Transverse colon (tissue), 4 donors: ENCODE measurements at regions not wholly inside any gene's neighbourhood (a gene's known extent, or its start where the extent isn't known, plus 50 kb on each side); places are given as distances from the start of the nearest gene placed in this dataset.

Experiments used
- DNase-seq: peaks from one replicate; pipeline ENCODE4 v3.0.0-alpha.2; 2019
- H3K27ac ChIP-seq, 4 donors: fragments of 200-600 bp; sonication (generic); 2 replicates each; pipeline ENCODE4 v1.5.1; 2016 to 2018; ENCODE audit warnings: inconsistent platforms in 4 of 4
- H3K27me3 ChIP-seq: fragments of 200-600 bp; sonication (generic); 2 replicates; pipeline ENCODE4 v1.5.1; 2017; ENCODE audit warnings: inconsistent platforms
- H3K36me3 ChIP-seq, 4 donors: fragments of 200-600 bp; sonication (generic); 2 replicates each; pipeline ENCODE4 v1.5.1; 2017 to 2019; ENCODE audit warnings: inconsistent platforms in 4 of 4
- H3K4me1 ChIP-seq, 4 donors: fragments of 200-600 bp; sonication (generic); 2 replicates each; pipeline ENCODE4 v1.5.1; 2017 to 2020; ENCODE audit warnings: inconsistent platforms in 4 of 4
- H3K4me3 ChIP-seq, 4 donors: fragments of 200-600 bp; sonication (generic); 1 replicate in 1 of 4; 2 replicates in 3 of 4; pipeline versions ENCODE4 v1.5.1 to v1.6.1; 2017 to 2019; ENCODE audit warnings: inconsistent platforms in 4 of 4
- H3K9me3 ChIP-seq, 2 donors: fragments of 200-600 bp; sonication (generic); 2 replicates each; pipeline ENCODE4 v1.5.1; 2017 to 2019; ENCODE audit warnings: inconsistent platforms in 2 of 2
- CTCF ChIP-seq, 5 experiments: fragments of 200-600 bp in 3 of 5; fragments of 450-650 bp in 2 of 5; sonication (generic) in 3 of 5; IDR thresholded peaks; 1 replicate in 2 of 5; 2 replicates in 3 of 5; pipeline ENCODE4 v1.5.1; 2016 to 2017; ENCODE audit warnings: antibody characterized with exemption in 5 of 5, inconsistent platforms in 3 of 5, mild to moderate bottlenecking in 2 of 5, moderate library complexity in 1 of 5
- EP300 ChIP-seq: sonication (generic); formaldehyde crosslinking; IDR thresholded peaks from one replicate; pipeline ENCODE4 v1.6.1; 2017; ENCODE audit warnings: antibody characterized with exemption, low read depth
- POLR2A ChIP-seq: fragments of 450-650 bp; IDR thresholded peaks from one replicate; pipeline ENCODE4 v1.6.1; 2016; ENCODE audit warnings: antibody characterized with exemption, mild to moderate bottlenecking, moderate library complexity
- POLR2AphosphoS5 ChIP-seq, 3 donors: sonication (generic); formaldehyde crosslinking; IDR thresholded peaks; one replicate each; pipeline ENCODE4 v1.6.1; 2016; ENCODE audit warnings: antibody characterized with exemption in 3 of 3
- WGBS, 2 donors: methylation state at CpG; one replicate each; pipeline ENCODE4 v1.1.5; 2018; ENCODE audit warnings: low coverage in 1 of 2; 5-methylcytosine and 5-hydroxymethylcytosine counted together
- in situ Hi-C, 4 donors: fragments of 200-750 bp; cut with MboI; loops; one replicate each; pipeline versions ENCODE4 v1.15.0 to v1.15.1; 2017; ENCODE audit warnings: low sequenced_read_pairs in 3 of 4, low pct_ligation_motif_present in 1 of 4, low pct_unique_long_range_greater_than_20kb in 1 of 4
- intact Hi-C: fragments of 100-400 bp; cut with DNase I; formaldehyde crosslinking; loops from one replicate; pipeline ENCODE4 v1.15.1; 2023; ENCODE audit warnings: low total_unique reads

GRCh38 chr4:188282471-188283232 is 143.4 kb downstream of the TRIML1 start:
- DNase-seq = no peak

GRCh38 chr4:188287169-188287894 is 148.1 kb downstream of the TRIML1 start:
- TF ChIP-seq POLR2AphosphoS5 (IDR thresholded peaks at IDR 0.05) (no peak), CTCF (IDR thresholded peaks at IDR 0.05) (no peak), EP300 (no peak), POLR2A (no peak)
- no peaks in the 10 kb centered on the region for H3K4me1 ChIP-seq
- H3K27me3 ChIP-seq = peaks cover 9% of the 10 kb centered on the region
- in situ Hi-C loops (no loop called here), intact Hi-C loops (no loop called here)
- no peak overlapping the region for H3K4me3 ChIP-seq
- H3K36me3 ChIP-seq = no peaks in the 10 kb centered on the region
- WGBS, 2 donors = 86 to 90% methylated on average over 6 to 11 of the region's 11 CpGs
- no peak for DNase-seq
- no peaks in the 10 kb centered on the region for H3K9me3 ChIP-seq
- H3K27ac ChIP-seq = no peak overlapping the region

More at GRCh38 chr4:188282471-188283232, 143.4 kb downstream of the TRIML1 start:
- peak overlapping the region in 1 of 4 donors; percentile 31 for H3K4me3 ChIP-seq
- intact Hi-C loops = no loop called here
- WGBS, 2 donors = 6 to 26% methylated on average over 3 to 49 of the region's 55 CpGs
- no peaks in the 10 kb centered on the region for H3K9me3 ChIP-seq
- H3K36me3 ChIP-seq = no peaks in the 10 kb centered on the region
- H3K27me3 ChIP-seq = peaks cover 16% of the 10 kb centered on the region
- H3K4me1 ChIP-seq = no peaks in the 10 kb centered on the region
- in situ Hi-C loops = no loop called here
- H3K27ac ChIP-seq = no peak overlapping the region
- TF ChIP-seq POLR2A (no peak), POLR2AphosphoS5 (IDR thresholded peaks at IDR 0.05) (no peak), EP300 (no peak), CTCF (IDR thresholded peaks at IDR 0.05) (no peak)

- Histone ChIP-seq H3K4me3 (no peak overlapping the region), H3K4me1 (no peaks in the 10 kb centered on the region), H3K27ac (no peak overlapping the region), H3K9me3 (no peaks in the 10 kb centered on the region), H3K36me3 (no peaks in the 10 kb centered on the region), H3K27me3 (no peaks in the 10 kb centered on the region)
- in situ Hi-C loops (no loop called here), intact Hi-C loops (no loop called here)
- DNase-seq = no peak
- 41 to 51% methylated on average over 4 to 5 of the region's 5 CpGs for WGBS, 2 donors
- TF ChIP-seq POLR2AphosphoS5 (IDR thresholded peaks at IDR 0.05) = no peak
- no peak for TF ChIP-seq EP300
- no peak for TF ChIP-seq CTCF (IDR thresholded peaks at IDR 0.05)
- TF ChIP-seq POLR2A = no peak
Observed at GRCh38 chr4:188289531-188290125, 150.4 kb downstream of the TRIML1 start.

- WGBS, 2 donors = 73 to 86% methylated on average over 1 of the region's 1 CpG
- TF ChIP-seq POLR2AphosphoS5 (IDR thresholded peaks at IDR 0.05) = no peak
- no peak for TF ChIP-seq EP300
- no peak for TF ChIP-seq CTCF (IDR thresholded peaks at IDR 0.05)
- TF ChIP-seq POLR2A = no peak
- in situ Hi-C loops (no loop called here), intact Hi-C loops (loop anchor here (5.0 kb wide), 1 partner anchor 1041 kb away; no protein-coding TSS in a partner anchor)
- no peak overlapping the region for H3K27ac ChIP-seq
- no peaks in the 10 kb centered on the region for H3K4me1 ChIP-seq
- DNase-seq = no peak
- H3K36me3 ChIP-seq = no peaks in the 10 kb centered on the region
- no peaks in the 10 kb centered on the region for H3K9me3 ChIP-seq
- H3K4me3 ChIP-seq = no peak overlapping the region
- no peaks in the 10 kb centered on the region for H3K27me3 ChIP-seq
Observed at GRCh38 chr4:188295899-188296298, 156.7 kb downstream of the TRIML1 start.
